ENCODE measurements at regions not wholly inside any gene's neighbourhood (a gene's known extent, or its start where the extent isn't known, plus 50 kb on each side); places are given as distances from the start of the nearest gene placed in this dataset.

DNA sequence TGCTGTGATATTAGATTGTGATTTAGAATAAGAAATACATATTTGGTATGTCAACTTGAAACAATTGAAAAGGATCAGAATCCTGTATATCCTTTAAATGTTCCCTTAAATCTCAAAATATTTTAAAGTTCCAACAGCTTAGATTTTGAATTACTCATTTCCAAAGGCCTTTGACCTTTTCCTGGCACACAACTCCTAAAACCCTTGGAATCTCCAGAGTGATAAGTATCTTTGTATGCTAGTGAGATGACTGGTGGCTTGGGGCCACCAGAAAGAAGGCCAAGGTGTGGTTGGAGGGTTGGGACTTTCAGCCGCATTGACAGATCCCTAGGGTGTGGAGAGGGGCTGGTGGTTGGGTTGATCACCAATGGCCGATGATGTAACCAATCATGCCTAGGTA is 104.7 kb downstream of the YIPF5 start (continued):
- TF ChIP-seq, protein P1, sequence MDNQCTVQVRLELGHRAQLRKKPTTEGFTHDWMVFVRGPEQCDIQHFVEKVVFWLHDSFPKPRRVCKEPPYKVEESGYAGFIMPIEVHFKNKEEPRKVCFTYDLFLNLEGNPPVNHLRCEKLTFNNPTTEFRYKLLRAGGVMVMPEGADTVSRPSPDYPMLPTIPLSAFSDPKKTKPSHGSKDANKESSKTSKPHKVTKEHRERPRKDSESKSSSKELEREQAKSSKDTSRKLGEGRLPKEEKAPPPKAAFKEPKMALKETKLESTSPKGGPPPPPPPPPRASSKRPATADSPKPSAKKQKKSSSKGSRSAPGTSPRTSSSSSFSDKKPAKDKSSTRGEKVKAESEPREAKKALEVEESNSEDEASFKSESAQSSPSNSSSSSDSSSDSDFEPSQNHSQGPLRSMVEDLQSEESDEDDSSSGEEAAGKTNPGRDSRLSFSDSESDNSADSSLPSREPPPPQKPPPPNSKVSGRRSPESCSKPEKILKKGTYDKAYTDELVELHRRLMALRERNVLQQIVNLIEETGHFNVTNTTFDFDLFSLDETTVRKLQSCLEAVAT (IDR thresholded peaks at IDR 0.05) = no peak
- TF ChIP-seq RB1 (IDR thresholded peaks at IDR 0.05; ENCODE audit: borderline replicate concordance) = no peak
- TF ChIP-seq PAX8 (IDR thresholded peaks at IDR 0.05) = no peak
- TF ChIP-seq MYB (IDR thresholded peaks at IDR 0.05; ENCODE audit: borderline replicate concordance, low read depth, low read length) = no peak
- TF ChIP-seq, protein P2, sequence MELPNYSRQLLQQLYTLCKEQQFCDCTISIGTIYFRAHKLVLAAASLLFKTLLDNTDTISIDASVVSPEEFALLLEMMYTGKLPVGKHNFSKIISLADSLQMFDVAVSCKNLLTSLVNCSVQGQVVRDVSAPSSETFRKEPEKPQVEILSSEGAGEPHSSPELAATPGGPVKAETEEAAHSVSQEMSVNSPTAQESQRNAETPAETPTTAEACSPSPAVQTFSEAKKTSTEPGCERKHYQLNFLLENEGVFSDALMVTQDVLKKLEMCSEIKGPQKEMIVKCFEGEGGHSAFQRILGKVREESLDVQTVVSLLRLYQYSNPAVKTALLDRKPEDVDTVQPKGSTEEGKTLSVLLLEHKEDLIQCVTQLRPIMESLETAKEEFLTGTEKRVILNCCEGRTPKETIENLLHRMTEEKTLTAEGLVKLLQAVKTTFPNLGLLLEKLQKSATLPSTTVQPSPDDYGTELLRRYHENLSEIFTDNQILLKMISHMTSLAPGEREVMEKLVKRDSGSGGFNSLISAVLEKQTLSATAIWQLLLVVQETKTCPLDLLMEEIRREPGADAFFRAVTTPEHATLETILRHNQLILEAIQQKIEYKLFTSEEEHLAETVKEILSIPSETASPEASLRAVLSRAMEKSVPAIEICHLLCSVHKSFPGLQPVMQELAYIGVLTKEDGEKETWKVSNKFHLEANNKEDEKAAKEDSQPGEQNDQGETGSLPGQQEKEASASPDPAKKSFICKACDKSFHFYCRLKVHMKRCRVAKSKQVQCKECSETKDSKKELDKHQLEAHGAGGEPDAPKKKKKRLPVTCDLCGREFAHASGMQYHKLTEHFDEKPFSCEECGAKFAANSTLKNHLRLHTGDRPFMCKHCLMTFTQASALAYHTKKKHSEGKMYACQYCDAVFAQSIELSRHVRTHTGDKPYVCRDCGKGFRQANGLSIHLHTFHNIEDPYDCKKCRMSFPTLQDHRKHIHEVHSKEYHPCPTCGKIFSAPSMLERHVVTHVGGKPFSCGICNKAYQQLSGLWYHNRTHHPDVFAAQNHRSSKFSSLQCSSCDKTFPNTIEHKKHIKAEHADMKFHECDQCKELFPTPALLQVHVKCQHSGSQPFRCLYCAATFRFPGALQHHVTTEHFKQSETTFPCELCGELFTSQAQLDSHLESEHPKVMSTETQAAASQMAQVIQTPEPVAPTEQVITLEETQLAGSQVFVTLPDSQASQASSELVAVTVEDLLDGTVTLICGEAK (IDR thresholded peaks at IDR 0.05; ENCODE audit: borderline replicate concordance) = no peak

DNA sequence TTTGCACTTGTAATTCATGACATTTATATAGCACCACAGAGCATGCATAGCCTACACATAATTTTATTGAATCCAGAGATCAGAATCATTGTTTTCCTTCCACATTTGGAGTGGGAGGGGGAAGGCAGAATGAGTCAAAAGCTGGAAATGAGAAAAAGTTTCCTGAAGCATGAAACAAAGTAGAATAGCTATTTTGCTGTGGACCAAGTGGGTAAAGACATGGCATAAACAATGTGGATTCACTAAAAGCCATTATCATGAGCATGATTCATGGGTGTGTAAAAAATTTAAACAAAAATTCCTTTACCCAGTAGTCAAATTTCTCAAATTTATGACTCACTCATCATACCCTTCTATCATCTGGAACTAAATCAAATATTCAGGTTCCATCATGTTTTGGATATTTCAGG is 97.9 kb downstream of the YIPF5 start:
- no TSS peak for BruUV-seq (replicated peaks)
- Histone ChIP-seq H3K79me2 (ENCODE audit: control insufficient read depth, insufficient read depth, low read length) (no peaks in the 10 kb centered on the region), H3K4me2 (ENCODE audit: control insufficient read depth, insufficient read depth) (no peak overlapping the region), H3K4me1 (ENCODE audit: control insufficient read depth, insufficient read depth, low read length) (no peaks in the 10 kb centered on the region), H3K27ac (ENCODE audit: control insufficient read depth, insufficient read depth) (no peak overlapping the region), H3K9me3 (replicated peaks; ENCODE audit: control insufficient read depth, insufficient read depth, low read length) (no peaks in the 10 kb centered on the region), H3K36me3 (ENCODE audit: control insufficient read depth in 2 of 2, insufficient read depth in 2 of 2, low read length in 1 of 2) (no peaks in the 10 kb centered on the region), H3K27me3 (replicated peaks in 1 of 2; ENCODE audit: control insufficient read depth in 2 of 2, insufficient read depth in 2 of 2, low read length in 1 of 2) (peaks cover 0 to 2% of the 10 kb centered on the region in 2 experiments; a peak in 1 of 4 replicates), H3K9ac (ENCODE audit: control insufficient read depth, insufficient read depth, low read length) (no peak overlapping the region), H4K20me1 (ENCODE audit: control insufficient read depth, insufficient read depth) (no peaks in the 10 kb centered on the region), H3K4me3 (no peak overlapping the region), H2AFZ (ENCODE audit: control insufficient read depth, low read depth, low read length) (no peak overlapping the region)
- intact Hi-C loops (cut with micrococcal nuclease; ENCODE audit: unreplicated experiment) (no loop called here), in situ Hi-C loops (cut with MboI) (no loop called here)
- SMC1A ChIA-PET (ENCODE audit: uncharacterized antibody, unreplicated experiment) = interaction anchor here (0.9 to 1.3 kb wide), 2 partner anchors 25 to 60 kb away, joined by 3 read pairs; no protein-coding TSS in a partner anchor
- DNase-seq (ENCODE audit: low read depth, low spot score) = no peak
- ATAC-seq = no peak
- RAD21 ChIA-PET (ENCODE audit: unreplicated experiment) = no interaction called here
- POLR2A ChIA-PET = no interaction called here
- TF ChIP-seq DPF2 (IDR thresholded peaks at IDR 0.05) (no peak), RELA (IDR thresholded peaks at IDR 0.05; ENCODE audit: borderline replicate concordance, partially characterized antibody) (no peak), ASH2L (IDR thresholded peaks at IDR 0.05; ENCODE audit: borderline replicate concordance, low read depth) (no peak), POLR2AphosphoS5 (IDR thresholded peaks at IDR 0.05; ENCODE audit: low read length) (no peak), SRF (IDR thresholded peaks at IDR 0.05; ENCODE audit: low read depth in 2 of 2, low read length in 2 of 2) (no peak)
- TF ChIP-seq, protein P3, sequence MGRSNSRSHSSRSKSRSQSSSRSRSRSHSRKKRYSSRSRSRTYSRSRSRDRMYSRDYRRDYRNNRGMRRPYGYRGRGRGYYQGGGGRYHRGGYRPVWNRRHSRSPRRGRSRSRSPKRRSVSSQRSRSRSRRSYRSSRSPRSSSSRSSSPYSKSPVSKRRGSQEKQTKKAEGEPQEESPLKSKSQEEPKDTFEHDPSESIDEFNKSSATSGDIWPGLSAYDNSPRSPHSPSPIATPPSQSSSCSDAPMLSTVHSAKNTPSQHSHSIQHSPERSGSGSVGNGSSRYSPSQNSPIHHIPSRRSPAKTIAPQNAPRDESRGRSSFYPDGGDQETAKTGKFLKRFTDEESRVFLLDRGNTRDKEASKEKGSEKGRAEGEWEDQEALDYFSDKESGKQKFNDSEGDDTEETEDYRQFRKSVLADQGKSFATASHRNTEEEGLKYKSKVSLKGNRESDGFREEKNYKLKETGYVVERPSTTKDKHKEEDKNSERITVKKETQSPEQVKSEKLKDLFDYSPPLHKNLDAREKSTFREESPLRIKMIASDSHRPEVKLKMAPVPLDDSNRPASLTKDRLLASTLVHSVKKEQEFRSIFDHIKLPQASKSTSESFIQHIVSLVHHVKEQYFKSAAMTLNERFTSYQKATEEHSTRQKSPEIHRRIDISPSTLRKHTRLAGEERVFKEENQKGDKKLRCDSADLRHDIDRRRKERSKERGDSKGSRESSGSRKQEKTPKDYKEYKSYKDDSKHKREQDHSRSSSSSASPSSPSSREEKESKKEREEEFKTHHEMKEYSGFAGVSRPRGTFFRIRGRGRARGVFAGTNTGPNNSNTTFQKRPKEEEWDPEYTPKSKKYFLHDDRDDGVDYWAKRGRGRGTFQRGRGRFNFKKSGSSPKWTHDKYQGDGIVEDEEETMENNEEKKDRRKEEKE (IDR thresholded peaks at IDR 0.05) = no peak
- TF ChIP-seq, protein P4, sequence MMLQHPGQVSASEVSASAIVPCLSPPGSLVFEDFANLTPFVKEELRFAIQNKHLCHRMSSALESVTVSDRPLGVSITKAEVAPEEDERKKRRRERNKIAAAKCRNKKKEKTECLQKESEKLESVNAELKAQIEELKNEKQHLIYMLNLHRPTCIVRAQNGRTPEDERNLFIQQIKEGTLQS (IDR thresholded peaks at IDR 0.05; ENCODE audit: borderline replicate concordance, extremely low read depth, low read depth, low read length) = no peak
- TF ChIP-seq, protein P5, sequence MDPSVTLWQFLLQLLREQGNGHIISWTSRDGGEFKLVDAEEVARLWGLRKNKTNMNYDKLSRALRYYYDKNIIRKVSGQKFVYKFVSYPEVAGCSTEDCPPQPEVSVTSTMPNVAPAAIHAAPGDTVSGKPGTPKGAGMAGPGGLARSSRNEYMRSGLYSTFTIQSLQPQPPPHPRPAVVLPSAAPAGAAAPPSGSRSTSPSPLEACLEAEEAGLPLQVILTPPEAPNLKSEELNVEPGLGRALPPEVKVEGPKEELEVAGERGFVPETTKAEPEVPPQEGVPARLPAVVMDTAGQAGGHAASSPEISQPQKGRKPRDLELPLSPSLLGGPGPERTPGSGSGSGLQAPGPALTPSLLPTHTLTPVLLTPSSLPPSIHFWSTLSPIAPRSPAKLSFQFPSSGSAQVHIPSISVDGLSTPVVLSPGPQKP (IDR thresholded peaks at IDR 0.05; ENCODE audit: low read depth, low read length) = no peak
- CTCF ChIA-PET = no interaction called here
- no peak for FAIRE-seq

Measured in GM12878 (cell line).